Hepatic stellate cell (primary cell): ENCODE measurements at regions not wholly inside any gene's neighbourhood (a gene's known extent, or its start where the extent isn't known, plus 50 kb on each side); places are given as distances from the start of the nearest gene placed in this dataset.

Experiments used
- DNase-seq: peaks from one replicate; pipeline ENCODE4 v3.0.0; 2011; ENCODE audit warnings: low spot score

DNA sequence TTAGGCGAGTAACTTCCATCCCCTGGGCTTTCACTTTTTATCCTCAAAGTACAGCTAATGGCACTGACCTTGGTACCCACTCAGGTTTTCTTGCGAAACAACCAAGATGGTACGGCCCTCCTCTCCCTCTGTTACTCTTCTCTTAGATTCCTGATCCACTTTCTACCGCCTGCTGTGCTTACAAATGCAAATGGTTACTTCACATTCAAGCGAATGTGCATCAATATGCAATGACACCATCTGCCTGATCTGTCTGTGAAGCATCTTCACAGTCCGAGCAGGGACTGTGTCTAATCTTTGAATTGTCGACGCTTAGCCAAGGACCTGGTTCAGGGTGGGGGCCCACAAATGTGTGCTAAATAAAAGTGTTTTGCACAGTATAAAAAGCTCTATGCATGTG lies 112.2 kb downstream of the TRIB2 start:
- no peak for DNase-seq

DNA sequence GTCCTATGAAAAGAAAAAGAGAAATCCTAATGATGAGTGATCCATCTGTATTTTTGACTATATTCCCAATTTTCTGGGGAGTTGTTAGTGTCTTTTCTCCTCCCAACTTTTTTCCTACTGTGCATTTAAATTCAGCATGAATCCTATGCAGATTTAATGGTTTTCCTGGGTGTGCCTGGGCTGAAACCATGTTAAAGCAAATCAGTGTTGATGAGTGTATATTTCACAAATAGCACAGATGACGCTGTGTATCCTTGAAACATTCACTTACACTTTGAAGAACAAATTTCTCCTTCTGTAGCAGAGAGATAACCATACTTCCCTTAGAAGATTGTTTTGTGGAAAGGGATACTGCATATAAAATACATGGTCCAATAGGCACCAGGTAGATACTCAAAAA lies 114.3 kb downstream of the TRIB2 start:
- no peak for DNase-seq

DNA sequence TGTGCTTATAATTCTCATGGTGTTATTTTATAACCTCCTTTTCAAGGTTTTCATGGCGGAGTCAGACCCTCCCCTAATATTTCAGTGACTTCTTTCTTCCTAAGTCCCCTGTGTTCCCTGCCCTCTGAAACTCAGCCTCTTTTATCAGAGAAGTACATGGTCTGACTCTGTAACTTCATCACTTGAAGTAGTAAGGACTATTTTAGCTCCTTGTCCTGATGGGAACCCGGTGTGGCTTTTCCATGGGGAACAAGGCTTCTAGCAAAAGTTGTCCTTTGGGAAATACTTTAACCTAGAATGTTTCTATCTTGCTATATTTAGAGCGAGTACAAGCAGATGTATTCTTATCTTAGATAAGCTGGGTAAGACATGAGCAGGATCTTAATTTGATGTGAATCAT lies 117.5 kb downstream of the TRIB2 start:
- peak; percentile 14 for DNase-seq

DNA sequence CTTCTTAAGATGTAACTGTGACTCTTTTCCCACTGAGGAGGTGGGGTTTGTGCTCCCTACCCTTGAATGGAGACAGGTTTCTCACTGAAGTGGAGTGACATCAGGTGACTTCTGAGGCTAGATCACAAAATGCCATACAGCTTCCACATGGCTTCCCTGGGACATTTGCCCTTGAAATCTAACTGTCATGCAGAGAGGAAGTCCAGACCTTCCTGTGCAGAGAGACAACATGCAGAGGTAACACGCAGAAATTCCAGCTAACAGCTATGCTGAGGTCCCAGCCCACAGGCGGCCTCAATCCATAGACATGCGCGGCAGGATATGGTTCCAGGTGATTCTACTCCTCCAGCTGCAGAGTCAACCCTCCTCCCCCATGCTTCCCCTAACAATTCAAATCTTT lies 119.0 kb downstream of the TRIB2 start:
- DNase-seq = no peak

DNA sequence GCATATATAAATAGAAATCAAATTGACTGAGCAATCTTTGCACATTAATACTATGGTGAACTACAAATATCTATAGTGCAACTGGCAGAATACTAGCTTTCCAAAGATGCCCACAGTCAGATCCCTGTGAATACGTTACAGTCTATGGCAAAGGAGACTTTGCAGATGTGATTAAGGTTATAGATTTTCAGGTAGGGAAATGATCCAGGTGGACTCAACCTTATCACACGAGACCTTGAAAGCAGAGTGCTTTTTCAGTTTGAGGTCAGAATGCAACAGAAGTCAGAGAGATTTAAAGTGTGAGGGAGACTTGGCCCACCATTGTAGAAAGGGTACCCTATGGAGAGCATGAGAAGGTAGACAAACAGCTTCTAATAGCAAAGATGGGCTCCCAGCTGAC lies 122.6 kb downstream of the TRIB2 start:
- DNase-seq = no peak

DNA sequence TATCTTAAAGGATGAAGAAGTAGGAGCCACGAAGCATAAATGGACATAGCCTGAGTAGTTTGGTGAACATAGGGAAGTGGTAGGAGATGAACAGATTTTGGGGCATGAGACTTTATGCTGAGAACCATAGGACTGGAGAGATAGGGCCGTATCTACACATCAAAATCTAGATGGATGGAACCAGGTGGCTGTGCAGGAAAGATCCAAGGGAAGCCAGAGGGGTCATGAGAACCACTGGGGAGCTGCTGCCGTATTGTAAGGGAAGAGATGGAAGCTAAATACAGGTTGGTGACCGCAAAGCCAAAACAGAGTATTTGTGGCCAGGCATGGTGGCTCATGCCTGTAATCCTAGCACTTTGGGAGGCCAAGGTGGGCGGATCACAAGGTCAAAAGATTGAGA lies 124.3 kb downstream of the TRIB2 start:
- DNase-seq = no peak

DNA sequence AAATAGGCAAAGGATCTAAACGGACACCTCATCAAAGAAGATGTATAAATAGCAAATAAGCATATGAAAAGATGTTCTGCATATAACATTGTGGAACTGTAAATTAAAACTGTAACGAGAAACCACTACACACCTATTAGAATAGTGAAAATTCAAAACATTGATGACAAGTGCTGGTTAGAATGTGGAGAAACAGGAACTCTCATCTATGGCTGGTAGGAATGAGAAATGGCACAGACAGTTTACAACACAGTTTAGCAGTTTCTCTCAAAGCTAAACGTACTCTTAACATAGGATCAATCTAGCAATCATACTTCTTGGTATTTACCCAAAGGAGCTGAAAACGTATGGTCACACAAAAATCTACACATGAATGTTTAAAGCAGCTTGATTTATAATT lies 126.2 kb downstream of the TRIB2 start:
- no peak for DNase-seq

DNA sequence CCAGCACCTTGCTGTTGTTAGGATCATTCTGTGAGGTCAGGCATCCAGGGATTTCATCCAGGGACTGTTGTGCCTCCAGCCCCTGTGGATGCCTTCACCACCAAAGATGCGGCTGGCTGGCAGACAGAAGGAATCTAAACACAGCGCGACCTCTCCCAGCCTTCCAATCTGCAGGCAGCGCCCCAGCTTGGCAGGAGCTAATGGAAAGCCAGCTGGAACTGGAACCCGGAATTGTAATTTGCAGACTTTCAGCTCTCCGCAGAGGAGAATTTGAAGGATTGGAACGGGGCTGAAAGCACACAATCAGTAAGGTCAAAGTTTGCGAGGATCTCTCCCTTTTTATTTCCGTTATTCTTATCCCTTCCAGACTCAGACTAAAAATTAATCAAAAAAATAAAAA lies 127.8 kb downstream of the TRIB2 start:
- DNase-seq = no peak

DNA sequence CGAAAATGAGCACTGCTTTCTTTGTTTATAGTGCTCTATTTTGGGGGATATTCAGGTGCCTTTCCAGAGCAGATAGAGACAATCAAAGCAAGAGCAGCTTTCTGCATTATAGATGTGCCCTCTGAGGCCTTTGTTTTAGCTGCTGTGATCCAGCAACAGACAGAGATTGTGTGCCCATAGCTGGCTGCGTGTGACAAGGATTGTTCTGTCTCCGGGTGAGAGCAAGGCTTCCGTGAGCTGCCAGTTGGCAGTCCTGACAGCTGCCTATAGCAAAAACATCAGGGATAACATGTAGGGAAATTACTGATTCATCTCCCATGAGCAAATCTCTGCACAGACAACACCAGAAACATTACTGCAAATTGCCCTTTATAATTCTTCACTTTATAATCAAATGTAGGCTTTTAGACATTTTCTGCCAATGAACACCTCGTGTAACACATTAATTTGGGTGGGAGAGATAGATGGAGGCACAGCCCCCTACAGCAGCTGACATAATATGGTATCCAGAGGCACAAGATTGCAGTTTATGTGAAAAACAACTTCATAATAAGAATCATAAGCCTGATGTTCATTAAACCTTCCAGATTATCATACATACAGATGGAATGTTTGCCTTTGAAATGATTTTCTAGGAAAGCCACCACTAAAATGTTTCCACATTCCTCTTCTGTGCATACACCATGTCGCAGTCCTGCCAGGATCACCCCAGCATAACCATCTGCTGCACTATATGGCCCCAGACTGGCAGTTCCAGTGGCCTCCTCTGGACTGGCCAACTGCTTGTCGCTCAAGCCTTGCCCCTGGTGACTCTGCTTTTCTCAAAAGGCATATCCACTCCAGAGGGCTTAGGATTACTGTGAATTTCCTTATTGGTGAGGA lies 131.2 kb downstream of the TRIB2 start:
- peak; percentile 20 for DNase-seq

DNA sequence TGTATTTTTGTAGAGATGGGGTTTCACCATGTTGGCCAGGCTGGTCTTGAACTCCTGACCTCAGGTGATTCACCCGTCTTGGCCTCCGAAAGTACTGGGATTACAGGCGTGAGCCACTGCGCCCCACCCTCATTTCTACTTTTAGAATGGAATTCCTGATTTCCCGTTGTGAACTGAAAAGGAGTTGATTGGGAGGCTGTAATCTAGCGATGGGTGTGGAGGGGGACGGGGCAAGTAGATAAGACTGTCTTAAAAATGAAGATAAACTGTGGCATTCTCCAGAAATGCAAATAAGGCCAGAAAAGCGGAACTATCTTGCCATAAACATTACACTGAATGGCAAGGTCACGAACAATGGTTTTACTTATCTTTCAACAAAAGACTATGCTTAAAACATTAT lies 135.4 kb downstream of the TRIB2 start:
- no peak for DNase-seq

DNA sequence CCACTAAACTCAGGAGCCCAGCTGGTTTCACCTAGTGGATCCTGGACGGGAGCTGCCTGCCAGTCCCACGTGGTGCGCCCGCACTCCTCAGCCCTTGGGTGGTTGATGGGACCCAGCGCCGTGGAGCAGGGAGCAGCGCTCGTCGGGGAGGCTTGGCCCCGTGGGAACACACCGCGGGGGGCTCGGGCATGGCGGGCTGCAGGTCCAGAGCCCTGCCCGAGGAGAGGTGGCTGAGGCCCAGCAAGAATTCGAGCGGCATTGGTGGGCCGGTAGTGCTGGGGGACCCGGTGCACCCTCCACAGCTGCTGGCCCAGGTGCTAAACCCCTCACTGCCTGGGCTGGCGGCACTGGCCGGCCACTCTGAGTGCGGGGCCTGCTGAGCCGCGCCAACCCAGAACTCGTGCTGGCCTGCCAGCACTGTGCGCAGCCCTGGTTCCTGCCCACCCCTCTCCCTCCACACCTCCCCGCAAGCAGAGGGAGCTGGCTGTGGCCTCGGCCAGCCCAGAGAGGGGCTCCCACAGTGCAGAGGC lies 137.3 kb downstream of the TRIB2 start:
- no peak for DNase-seq

DNA sequence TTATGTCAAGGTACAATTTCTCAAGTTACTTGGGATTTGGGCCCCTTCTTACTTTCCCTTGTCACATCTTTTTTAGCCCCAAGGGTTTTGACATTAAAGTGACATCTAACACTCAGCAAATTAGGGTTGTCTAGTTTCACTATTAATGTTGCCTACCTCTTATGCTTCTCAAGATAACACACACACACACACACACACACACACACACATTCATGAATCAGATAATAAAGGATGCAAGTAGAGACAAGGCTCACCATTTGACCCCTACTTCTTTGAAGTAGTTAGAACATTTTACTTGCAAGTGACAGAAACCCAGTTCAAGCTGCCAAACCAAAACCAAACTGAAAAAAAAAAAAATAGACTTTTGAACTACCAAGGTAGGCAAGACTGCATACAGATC lies 138.8 kb downstream of the TRIB2 start:
- DNase-seq = no peak

DNA sequence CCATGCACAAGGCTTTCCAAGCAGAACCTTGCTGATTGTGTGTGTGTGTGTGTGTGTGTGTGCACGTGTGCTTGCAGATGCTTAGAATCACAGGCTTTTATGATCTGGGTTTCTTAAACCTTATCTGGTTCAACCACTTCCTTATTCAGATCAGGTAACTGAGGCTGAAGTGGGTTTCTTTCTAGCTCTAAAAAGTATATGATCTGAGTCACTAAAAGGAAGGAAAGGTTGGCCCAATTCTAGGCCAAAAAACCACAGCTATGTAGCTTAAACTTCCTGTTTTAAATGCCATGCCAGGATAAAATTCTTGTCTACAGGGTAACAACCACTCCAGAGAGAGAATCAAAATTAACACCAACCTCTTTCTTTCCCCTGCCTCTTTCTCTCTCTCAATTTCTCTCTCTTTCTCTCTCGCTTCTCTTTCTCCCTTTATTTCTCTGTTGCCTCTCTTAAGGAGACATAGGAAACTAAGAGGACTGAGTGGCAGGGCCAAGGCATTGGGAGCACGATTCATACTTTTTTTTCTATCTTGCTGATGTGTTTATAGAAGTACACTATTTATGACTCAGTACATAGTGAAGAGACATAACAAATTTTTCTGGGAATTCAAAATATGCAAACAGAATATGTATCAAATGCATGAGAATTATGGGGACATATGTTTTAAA lies 140.3 kb downstream of the TRIB2 start:
- DNase-seq = peak; percentile 32

DNA sequence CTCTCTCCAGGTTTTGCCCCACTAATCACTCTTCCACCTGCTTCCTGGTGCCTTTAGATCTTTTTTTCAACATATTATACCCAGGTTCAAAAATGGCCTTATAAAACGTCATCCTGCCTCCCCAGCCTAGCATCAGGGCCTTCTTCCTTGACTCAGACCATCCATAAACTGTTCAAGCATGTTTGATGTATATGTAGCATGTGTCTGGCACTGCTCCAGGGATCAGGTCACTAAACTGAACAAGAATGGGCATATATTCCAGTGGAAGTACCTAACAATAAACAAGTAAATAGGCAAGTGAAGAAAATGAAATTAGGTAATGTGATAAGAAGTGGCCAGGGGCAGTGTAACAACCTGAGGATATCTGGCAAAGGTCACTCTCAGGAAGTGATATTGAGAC lies 141.2 kb downstream of the TRIB2 start:
- DNase-seq = no peak

DNA sequence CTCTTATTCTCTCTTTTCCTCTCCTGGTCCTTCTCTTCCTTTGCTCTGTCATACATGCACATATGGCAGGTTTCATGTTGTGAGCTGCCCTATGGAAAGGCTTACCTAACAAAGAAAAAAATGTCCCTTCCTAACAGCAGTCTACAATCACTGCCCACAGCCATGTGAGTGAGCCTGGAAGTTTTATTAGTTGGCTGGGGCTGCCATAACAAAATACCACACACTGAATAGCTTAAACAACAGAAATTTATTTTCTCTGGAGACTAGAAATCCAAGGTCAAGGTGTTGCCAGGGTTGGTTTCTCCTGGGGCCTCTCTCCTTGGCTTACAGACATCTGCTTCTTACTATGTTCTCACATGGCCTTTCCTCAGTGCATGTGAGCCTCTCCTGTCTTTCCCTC lies 142.1 kb downstream of the TRIB2 start:
- DNase-seq = no peak

DNA sequence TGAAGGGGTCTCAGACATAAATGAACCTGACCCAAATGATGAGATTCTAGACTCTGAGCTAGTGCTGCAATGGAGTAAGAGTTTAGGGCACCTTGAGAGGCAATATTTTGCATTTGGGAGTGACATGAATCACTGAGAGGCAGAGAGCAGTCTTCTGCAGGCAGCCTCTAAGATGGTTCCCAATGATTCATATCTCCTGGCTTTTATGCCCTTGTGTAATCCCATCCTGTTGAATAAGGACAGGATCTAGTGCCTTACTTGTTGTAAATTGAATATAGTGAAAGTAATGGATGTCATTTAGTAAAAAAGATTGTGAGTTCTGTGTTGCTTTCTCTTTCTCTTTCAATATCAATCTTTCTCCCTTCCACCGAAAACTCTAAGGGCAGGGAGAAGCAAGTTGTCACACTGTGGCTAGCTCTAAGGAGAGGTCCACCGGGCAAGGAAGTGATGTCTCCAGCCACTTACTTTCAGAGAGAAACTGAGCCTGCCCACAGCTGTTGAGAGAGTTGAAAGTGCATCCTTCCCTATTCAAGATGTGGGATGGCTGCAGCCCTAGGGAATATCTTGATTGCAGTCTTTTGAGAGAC lies 144.7 kb downstream of the TRIB2 start:
- DNase-seq = peak; percentile 21

DNA sequence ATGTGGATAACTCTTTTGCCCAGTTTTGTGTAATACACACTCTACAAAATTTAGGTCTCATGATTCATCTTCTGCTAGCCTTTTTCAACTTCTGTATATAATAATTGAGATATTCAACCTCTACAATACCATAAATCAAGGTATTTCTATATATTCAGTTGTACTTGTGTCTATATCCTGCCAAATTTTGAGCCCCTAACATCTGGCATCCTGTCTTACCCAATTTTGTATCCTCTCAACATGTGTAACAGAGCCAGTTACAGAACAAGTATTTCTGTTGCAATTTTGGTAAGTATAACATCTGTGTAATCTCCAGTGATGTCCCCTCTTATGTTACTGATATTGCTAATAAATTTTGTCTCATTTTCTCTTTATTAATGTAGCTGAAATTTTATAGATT lies 145.8 kb downstream of the TRIB2 start:
- no peak for DNase-seq

DNA sequence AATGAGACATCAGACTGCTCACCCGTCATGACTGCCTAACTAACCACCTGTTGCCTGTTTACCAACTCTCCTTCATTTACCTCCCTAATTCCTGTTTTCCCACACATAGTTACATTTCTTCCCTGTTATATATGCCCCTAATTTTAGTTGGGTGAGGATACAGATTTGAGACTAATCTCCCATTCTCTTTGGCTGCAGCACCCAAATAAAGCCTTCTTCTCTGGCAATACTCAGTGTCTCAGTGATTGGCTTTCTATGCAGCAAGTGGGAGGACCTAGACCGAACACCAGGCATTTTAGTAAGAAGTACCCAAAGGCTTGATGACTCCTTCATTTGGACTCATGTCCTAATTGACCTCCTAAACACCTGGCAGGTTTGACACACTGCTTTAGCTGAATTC lies 147.2 kb downstream of the TRIB2 start:
- DNase-seq = no peak

DNA sequence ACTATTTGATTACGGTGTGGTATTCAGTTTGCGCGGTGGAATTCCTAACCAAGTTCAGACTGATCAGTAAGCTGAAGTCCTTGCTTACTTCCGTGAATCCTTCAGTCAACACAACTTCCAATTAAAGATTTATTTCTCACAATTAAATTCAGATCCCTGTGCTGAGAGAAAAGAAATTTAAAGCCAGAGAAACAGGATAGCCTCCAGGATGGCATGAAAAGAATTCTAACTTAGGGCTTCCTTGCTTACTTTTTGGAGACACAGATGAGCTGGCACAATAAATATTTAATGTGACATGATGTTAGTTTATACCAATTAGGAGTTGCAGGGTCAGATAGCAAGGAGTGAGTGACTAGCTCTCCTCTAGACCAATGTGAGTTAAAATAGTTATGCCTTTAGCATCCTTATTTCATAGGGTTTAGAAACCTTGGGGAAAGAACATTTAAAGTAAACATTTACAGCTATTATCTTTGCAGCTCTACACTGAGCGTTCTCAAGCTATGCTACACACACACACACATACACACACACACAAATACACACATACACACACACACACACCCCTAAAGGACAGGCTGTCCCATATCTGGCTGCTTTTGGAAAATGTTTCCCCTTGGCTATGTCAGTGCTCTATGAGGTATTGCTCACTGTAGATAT lies 151.0 kb downstream of the TRIB2 start:
- no peak for DNase-seq

DNA sequence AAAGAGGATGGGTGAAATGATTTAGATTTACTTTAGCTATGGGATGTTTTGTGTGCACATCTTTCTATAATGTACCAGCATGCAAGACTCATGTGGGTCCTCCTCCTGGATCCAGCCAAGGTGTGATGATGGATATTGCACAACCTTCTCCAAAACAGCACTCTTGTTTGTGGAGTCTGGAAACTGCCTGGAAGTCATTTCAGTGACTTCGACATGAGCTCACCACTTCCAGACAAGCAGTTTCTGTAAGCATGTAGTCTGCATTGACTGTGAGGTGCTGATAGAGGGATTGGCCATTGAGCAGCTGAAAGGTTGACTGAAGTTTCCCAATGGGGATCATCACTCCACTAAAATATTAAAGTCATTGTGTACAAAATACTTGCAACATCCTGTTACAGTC lies 154.0 kb downstream of the TRIB2 start:
- no peak for DNase-seq

DNA sequence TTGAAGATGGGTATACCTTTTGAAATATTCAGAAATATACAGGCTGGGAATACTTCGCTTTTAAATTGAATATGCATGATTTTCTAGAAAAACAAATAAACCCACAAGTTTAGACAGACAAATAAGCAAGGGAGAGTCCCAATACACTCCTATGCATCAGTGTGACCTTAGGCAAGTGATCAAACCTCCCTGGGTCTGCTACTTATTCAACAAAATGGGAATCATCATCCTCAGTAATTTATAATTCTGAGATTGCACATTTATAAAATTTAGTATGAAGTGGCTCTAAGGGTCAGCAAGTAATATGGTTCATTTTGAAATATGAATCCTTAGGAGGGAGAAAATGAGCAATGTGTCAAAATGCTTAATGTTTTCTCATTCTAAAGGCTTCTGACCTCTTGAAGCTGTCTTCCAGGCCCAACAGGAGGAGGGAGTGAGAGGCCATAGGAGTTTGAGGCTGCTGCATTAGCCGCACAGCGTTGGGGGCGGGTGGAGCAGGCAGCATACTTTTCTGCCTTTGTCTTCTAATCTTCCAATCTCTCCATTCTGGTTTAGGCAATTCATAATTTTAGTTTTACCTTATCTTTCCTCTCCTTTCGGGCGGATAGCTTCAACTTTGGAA lies 155.1 kb downstream of the TRIB2 start:
- no peak for DNase-seq

DNA sequence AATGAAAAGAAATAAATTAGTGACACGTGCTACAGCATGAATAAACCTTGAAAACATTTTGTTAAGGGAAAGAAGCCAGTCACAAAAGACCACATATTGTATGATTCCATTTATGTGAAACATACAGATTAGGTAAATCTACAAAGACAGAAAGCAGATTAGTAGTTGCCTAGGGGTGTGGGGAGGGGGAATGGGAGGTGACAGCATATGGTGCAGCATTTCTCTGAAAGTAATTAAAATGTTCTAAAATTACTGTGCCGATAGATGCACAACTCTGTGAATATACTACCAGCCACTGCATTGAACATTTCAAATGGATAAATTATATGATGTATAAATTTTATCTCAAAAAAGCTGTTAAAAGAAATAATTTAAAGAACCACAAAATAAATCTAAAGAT lies 161.0 kb downstream of the TRIB2 start:
- no peak for DNase-seq
